GM12878 (cell line): ENCODE measurements at regions not wholly inside any gene's neighbourhood (a gene's known extent, or its start where the extent isn't known, plus 50 kb on each side); places are given as distances from the start of the nearest gene placed in this dataset.

ENCODE experiments used
- ATAC-seq: fragments of 200-7000 bp; cut with Tn5 transposase; 3 replicates; pipeline ENCODE4 v1.9.1; 2020; ENCODE audit warnings: mild to moderate bottlenecking, moderate library complexity
- BruUV-seq: library from RNA; stranded (reverse); fragments of 400-500 nt; replicated peaks from 2 replicates; lab custom pipeline; 2021; lab: Mats Ljungman, UMichigan
- CTCF ChIA-PET: fragments of 300-600 bp; sonication (Branson Sonifier 250); formaldehyde crosslinking; extraction: SDS; loops from one replicate; lab custom pipeline; 2021; ENCODE audit warnings: inconsistent platforms; lab: Yijun Ruan, JAX
- POLR2A ChIA-PET: fragments of 350-600 bp; formaldehyde crosslinking; extraction: SDS; loops from one replicate; lab custom pipeline; 2021; ENCODE audit warnings: inconsistent platforms; lab: Charles Lee
- RAD21 ChIA-PET: fragments of 300-600 bp; sonication (Branson Sonifier 250); formaldehyde crosslinking; loops from one replicate; lab custom pipeline; 2023; ENCODE audit warnings: antibody characterized with exemption; ENCODE audit not compliant: unreplicated experiment; lab: Charles Lee
- SMC1A ChIA-PET: fragments of 300-600 bp; sonication (Branson Sonifier 250); formaldehyde crosslinking; loops from one replicate; lab custom pipeline; 2023; ENCODE audit not compliant: unreplicated experiment, uncharacterized antibody; lab: Charles Lee
- DNase-seq: peaks from one replicate; pipeline ENCODE4 v3.0.0-alpha.2; 2011; ENCODE audit warnings: low read depth, low spot score
- FAIRE-seq: peaks from 3 replicates; lab custom pipeline; 2011; peaks lifted over from hg19 to GRCh38; lab: Jason Lieb, UNC
- H2AFZ ChIP-seq: 2 replicates; pipeline ENCODE4 v1.6.0; 2011; ENCODE audit warnings: low read depth, low read length, control low read depth; ENCODE audit not compliant: control insufficient read depth
- H3K27ac ChIP-seq: 2 replicates; pipeline ENCODE4 v1.5.1; 2011; ENCODE audit warnings: control low read depth; ENCODE audit not compliant: control insufficient read depth, insufficient read depth
- H3K27me3 ChIP-seq, 2 experiments: replicated peaks in 1 of 2; 2 replicates each; pipeline versions ENCODE4 v1.6.0 to v1.6.1; 2011; ENCODE audit warnings: low read length in 1 of 2; ENCODE audit not compliant: control insufficient read depth in 2 of 2, insufficient read depth in 2 of 2
- H3K36me3 ChIP-seq, 2 experiments: 2 replicates each; pipeline ENCODE4 v1.5.1; 2011; ENCODE audit warnings: low read length in 1 of 2; ENCODE audit not compliant: control insufficient read depth in 2 of 2, insufficient read depth in 2 of 2
- H3K4me1 ChIP-seq: 2 replicates; pipeline ENCODE4 v1.6.1; 2011; ENCODE audit warnings: mild to moderate bottlenecking, low read length, moderate library complexity, mixed read lengths; ENCODE audit not compliant: control insufficient read depth, insufficient read depth
- H3K4me2 ChIP-seq: 2 replicates; pipeline ENCODE4 v1.6.0; 2011; ENCODE audit warnings: control low read depth; ENCODE audit not compliant: control insufficient read depth, insufficient read depth
- H3K4me3 ChIP-seq: fragments of 200-600 bp; sonication (generic); 2 replicates; pipeline ENCODE4 v1.5.1; 2016
- H3K79me2 ChIP-seq: 2 replicates; pipeline ENCODE4 v1.6.0; 2011; ENCODE audit warnings: low read length; ENCODE audit not compliant: control insufficient read depth, insufficient read depth
- H3K9ac ChIP-seq: 2 replicates; pipeline ENCODE4 v1.8.0; 2011; ENCODE audit warnings: low read length, control low read depth, mixed read lengths; ENCODE audit not compliant: control insufficient read depth, insufficient read depth
- H3K9me3 ChIP-seq: replicated peaks from 3 replicates; pipeline ENCODE4 v1.5.1; 2011; ENCODE audit warnings: mild to moderate bottlenecking, low read length; ENCODE audit not compliant: control insufficient read depth, insufficient read depth
- H4K20me1 ChIP-seq: 2 replicates; pipeline ENCODE4 v1.6.0; 2011; ENCODE audit not compliant: control insufficient read depth, insufficient read depth
- CHD4 ChIP-seq: fragments of 200-600 bp; sonication (generic); IDR thresholded peaks from 2 replicates; pipeline ENCODE4 v1.6.1; 2016; ENCODE audit warnings: mild to moderate bottlenecking
- FOS ChIP-seq: IDR thresholded peaks from 3 replicates; pipeline ENCODE4 v1.6.1; 2011; ENCODE audit warnings: borderline replicate concordance; ENCODE audit not compliant: insufficient read length; ENCODE audit errors: extremely low read depth
- IRF4 ChIP-seq: IDR thresholded peaks from 2 replicates; pipeline ENCODE4 v1.6.1; 2011; ENCODE audit warnings: low read depth, low read length
- MEF2B ChIP-seq: fragments of 450-650 bp; IDR thresholded peaks from 2 replicates; pipeline ENCODE4 v1.6.1; 2018; ENCODE audit warnings: mild to moderate bottlenecking, moderate library complexity; ENCODE audit not compliant: partially characterized antibody, poor library complexity, severe bottlenecking
- NRF1 ChIP-seq: conservative IDR thresholded peaks from 2 replicates; pipeline ENCODE4 v1.6.1; 2011; ENCODE audit warnings: mild to moderate bottlenecking, low read depth, low read length, improper control_type of control experiment
- PAX5 ChIP-seq: IDR thresholded peaks from 2 replicates; pipeline ENCODE4 v1.6.1; 2011; ENCODE audit warnings: low read depth, low read length, borderline replicate concordance
- SIN3A ChIP-seq: IDR thresholded peaks from 2 replicates; pipeline ENCODE4 v1.6.1; 2012; ENCODE audit warnings: low read depth, low read length, improper control_type of control experiment
- SREBF1 ChIP-seq: IDR thresholded peaks from 2 replicates; pipeline ENCODE4 v1.6.1; 2012; ENCODE audit warnings: mild to moderate bottlenecking, low read length
- STAT1 ChIP-seq: fragments of 450-650 bp; conservative IDR thresholded peaks from 2 replicates; pipeline ENCODE4 v1.6.1; 2014; ENCODE audit warnings: antibody characterized with exemption, mild to moderate bottlenecking
- YY1 ChIP-seq: IDR thresholded peaks from 2 replicates; pipeline ENCODE4 v1.6.1; 2011; ENCODE audit warnings: low read depth, mild to moderate bottlenecking, low read length
- ZBTB40 ChIP-seq: fragments of 450-650 bp; IDR thresholded peaks from 2 replicates; pipeline ENCODE4 v1.6.1; 2016; ENCODE audit warnings: mild to moderate bottlenecking, moderate library complexity, borderline replicate concordance
- WGBS: methylation state at CpG from one replicate; pipeline ENCODE4 v1.1.6; 2016; ENCODE audit warnings: low lambda C conversion rate; ENCODE audit not compliant: insufficient replicate concordance, insufficient coverage; ENCODE audit errors: missing lambda C conversion rate; 5-methylcytosine and 5-hydroxymethylcytosine counted together
- in situ Hi-C: fragments of 300-500 bp; cut with MboI; formaldehyde crosslinking; loops from 9 replicates; pipeline ENCODE4 v1.14.3; 2018; ENCODE audit warnings: mixed read lengths
- intact Hi-C: fragments of 100-400 bp; cut with micrococcal nuclease; formaldehyde crosslinking; loops from one replicate; pipeline ENCODE4 v1.14.2; 2022; ENCODE audit not compliant: unreplicated experiment

- no peaks in the 10 kb centered on the region; the same call in 1 of the 2 replicates for H4K20me1 ChIP-seq
- no peaks in the 10 kb centered on the region for H3K27me3 ChIP-seq
- no peak overlapping the region for H3K9ac ChIP-seq
- H3K27ac ChIP-seq = no peak overlapping the region
- peaks cover 8% of the 10 kb centered on the region; the same call in 1 of the 2 replicates for H3K4me1 ChIP-seq
- H3K36me3 ChIP-seq = no peaks in the 10 kb centered on the region
- ATAC-seq (no peak), DNase-seq (no peak), FAIRE-seq (no peak)
- intact Hi-C loops (no loop called here), in situ Hi-C loops (no loop called here)
- no peak overlapping the region for H2AFZ ChIP-seq
- TF ChIP-seq SREBF1 (no peak), ZBTB40 (no peak), YY1 (no peak), MEF2B (no peak), STAT1 (no peak), FOS (no peak), CHD4 (no peak), NRF1 (no peak), PAX5 (no peak), SIN3A (no peak), IRF4 (no peak)
- ChIA-PET CTCF (interaction anchor here (0.9 kb wide), 1 partner anchor 159 kb away, joined by 5 read pairs; no protein-coding TSS in a partner anchor), POLR2A (no interaction called here), SMC1A (interaction anchor here (1.0 to 1.6 kb wide), 3 partner anchors 8 to 30 kb away, joined by 3 to 6 read pairs (median 3); no protein-coding TSS in a partner anchor), RAD21 (no interaction called here)
- no peaks in the 10 kb centered on the region; the same call in 2 of the 3 replicates for H3K9me3 ChIP-seq
- no TSS peak for BruUV-seq
- WGBS = 82% methylated on average over 3 of the region's 3 CpGs
- no peaks in the 10 kb centered on the region for H3K79me2 ChIP-seq
- H3K4me2 ChIP-seq = no peak overlapping the region
- no peak overlapping the region for H3K4me3 ChIP-seq
Measured at GRCh38 chr16:16996827-16997226, 473.9 kb downstream of the XYLT1 start.
